GM12874 (cell line): ENCODE measurements at regions not wholly inside any gene's neighbourhood (a gene's known extent, or its start where the extent isn't known, plus 50 kb on each side); places are given as distances from the start of the nearest gene placed in this dataset.

Source experiments
- TF ChIP-seq, protein P1 (sequence below): IDR thresholded peaks from 2 replicates; pipeline ENCODE4 v1.5.1; 2011; ENCODE audit warnings: low read depth, mild to moderate bottlenecking, control low read depth, low read length, moderate library complexity; ENCODE audit not compliant: insufficient read depth

DNA sequence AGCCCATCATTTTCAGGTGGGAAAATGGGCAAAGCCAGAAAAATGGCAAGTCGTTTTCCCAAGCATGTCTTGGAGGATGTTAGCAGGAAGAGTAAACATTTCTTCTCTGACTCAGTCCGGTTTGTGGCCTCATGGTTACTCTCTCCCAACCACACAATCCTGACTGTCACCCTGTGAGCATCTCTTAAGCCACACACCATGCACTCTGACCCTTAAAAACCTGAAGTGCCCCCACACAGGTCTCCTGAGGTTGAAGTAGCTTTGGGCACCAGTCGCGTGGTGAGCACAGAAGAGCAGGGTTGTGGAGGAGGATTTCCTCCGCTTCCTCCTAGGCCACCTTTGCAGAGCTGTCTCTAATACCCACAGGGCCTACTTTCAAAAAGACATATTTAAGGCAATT is 387.3 kb upstream of the NPVF start:
- TF ChIP-seq, protein P1, sequence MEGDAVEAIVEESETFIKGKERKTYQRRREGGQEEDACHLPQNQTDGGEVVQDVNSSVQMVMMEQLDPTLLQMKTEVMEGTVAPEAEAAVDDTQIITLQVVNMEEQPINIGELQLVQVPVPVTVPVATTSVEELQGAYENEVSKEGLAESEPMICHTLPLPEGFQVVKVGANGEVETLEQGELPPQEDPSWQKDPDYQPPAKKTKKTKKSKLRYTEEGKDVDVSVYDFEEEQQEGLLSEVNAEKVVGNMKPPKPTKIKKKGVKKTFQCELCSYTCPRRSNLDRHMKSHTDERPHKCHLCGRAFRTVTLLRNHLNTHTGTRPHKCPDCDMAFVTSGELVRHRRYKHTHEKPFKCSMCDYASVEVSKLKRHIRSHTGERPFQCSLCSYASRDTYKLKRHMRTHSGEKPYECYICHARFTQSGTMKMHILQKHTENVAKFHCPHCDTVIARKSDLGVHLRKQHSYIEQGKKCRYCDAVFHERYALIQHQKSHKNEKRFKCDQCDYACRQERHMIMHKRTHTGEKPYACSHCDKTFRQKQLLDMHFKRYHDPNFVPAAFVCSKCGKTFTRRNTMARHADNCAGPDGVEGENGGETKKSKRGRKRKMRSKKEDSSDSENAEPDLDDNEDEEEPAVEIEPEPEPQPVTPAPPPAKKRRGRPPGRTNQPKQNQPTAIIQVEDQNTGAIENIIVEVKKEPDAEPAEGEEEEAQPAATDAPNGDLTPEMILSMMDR, result no peak

DNA sequence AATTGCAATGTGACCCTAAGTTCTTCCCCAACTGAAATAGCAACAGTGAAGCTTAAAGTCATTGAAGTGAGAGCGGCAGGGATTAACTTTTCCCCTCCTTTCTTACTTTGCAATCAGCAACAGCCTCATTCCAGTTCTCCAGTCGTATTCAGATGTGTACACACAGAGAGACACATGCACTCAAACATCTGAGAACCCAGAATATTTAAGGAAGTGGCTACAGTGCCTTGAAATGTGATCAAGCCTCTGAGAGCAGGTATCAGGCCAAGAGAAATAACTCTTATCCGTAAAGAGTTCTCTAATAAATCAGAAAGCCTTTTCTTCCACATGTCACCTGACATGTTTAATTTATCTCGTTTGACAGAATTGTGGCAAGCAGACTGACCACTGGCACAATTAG is 388.9 kb upstream of the NPVF start:
- TF ChIP-seq, protein P1, result no peak

GRCh38 chr7:25617673-25618072 is 389.4 kb upstream of the NPVF start:
- TF ChIP-seq, protein P1, result no peak

DNA sequence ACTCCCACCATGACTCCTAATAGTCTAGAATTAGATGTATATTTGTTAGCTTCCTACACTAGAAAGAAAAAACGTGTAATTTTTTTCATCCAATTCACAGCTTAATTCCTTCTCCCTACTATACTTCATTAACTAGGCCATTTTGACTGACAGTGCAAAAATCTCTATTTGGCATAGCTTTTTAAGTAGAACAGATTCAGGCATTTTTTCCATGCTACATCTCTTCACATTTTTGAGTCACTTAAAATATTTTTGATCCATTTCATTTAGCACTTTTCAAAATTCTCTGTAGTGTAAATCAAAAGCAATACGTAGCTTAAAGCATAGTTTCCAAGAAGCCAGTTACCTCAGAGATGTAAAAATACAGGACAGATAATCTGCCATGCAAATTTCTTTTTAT is 391.1 kb upstream of the NPVF start:
- TF ChIP-seq, protein P1, result no peak

GRCh38 chr7:25619963-25620799 is 391.9 kb upstream of the NPVF start:
- TF ChIP-seq, protein P1, result no peak

GRCh38 chr7:25621993-25622392 is 393.7 kb upstream of the NPVF start:
- TF ChIP-seq, protein P1, result no peak

- TF ChIP-seq, protein P1, result no peak
These were observed 394.4 kb upstream of the NPVF start for GRCh38 chr7:25622695-25623094.
